ENCODE measurements at regions not wholly inside any gene's neighbourhood (a gene's known extent, or its start where the extent isn't known, plus 50 kb on each side); places are given as distances from the start of the nearest gene placed in this dataset.

- H3K4me1 Mint-ChIP-seq (ENCODE audit: low read depth) = peaks cover 8% of the 10 kb centered on the region
- no peaks in the 10 kb centered on the region for H3K9me3 Mint-ChIP-seq (ENCODE audit: low read depth)
Measured at GRCh38 chr4:121228848-121229247, 64.7 kb upstream of the TNIP3 start.

DNA sequence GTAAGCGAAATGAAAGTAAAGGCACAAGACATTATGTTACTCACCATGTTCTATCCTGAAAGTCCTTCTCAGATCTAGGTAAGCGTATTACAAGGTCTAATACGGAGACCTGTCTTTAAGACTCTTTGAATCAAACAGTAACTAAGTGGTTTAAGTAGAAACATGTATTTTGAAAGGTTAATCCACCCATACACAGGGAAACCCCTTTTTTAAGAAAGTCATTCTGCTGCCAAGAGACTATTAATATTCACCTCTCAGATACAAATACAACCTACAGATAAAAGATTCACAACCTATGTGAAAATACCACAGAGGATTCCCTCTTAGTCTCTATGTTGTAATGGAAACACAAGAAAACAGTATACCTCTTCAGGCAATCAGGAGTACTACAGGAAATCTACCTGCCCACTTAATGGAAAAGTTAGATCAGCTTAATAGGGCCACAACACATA, 63.2 kb upstream of the TNIP3 start:
- Mint-ChIP-seq H3K4me1 (ENCODE audit: low read depth) (peaks cover 5% of the 10 kb centered on the region), H3K27ac (ENCODE audit: unreplicated experiment) (no peak overlapping the region), H3K27me3 (ENCODE audit: low read depth) (peaks cover under 1% of the 10 kb centered on the region), H3K4me3 (ENCODE audit: unreplicated experiment) (no peak overlapping the region), H3K36me3 (ENCODE audit: low read depth) (no peaks in the 10 kb centered on the region), H3K9me3 (ENCODE audit: low read depth) (no peaks in the 10 kb centered on the region)
- TF ChIP-seq, protein P1, sequence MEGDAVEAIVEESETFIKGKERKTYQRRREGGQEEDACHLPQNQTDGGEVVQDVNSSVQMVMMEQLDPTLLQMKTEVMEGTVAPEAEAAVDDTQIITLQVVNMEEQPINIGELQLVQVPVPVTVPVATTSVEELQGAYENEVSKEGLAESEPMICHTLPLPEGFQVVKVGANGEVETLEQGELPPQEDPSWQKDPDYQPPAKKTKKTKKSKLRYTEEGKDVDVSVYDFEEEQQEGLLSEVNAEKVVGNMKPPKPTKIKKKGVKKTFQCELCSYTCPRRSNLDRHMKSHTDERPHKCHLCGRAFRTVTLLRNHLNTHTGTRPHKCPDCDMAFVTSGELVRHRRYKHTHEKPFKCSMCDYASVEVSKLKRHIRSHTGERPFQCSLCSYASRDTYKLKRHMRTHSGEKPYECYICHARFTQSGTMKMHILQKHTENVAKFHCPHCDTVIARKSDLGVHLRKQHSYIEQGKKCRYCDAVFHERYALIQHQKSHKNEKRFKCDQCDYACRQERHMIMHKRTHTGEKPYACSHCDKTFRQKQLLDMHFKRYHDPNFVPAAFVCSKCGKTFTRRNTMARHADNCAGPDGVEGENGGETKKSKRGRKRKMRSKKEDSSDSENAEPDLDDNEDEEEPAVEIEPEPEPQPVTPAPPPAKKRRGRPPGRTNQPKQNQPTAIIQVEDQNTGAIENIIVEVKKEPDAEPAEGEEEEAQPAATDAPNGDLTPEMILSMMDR (IDR thresholded peaks at IDR 0.05) = no peak
- no peak for DNase-seq (ENCODE audit: low spot score)

More at GRCh38 chr4:121228848-121229247, 64.7 kb upstream of the TNIP3 start:
- Mint-ChIP-seq H3K36me3 (ENCODE audit: low read depth) (no peaks in the 10 kb centered on the region), H3K27ac (ENCODE audit: unreplicated experiment) (no peak overlapping the region), H3K4me3 (ENCODE audit: unreplicated experiment) (no peak overlapping the region), H3K27me3 (ENCODE audit: low read depth) (no peaks in the 10 kb centered on the region)
- DNase-seq (ENCODE audit: low spot score) = no peak
- TF ChIP-seq, protein P1 (IDR thresholded peaks at IDR 0.05) = no peak

GRCh38 chr4:121226362-121226761, 62.2 kb upstream of the TNIP3 start:
- no peaks in the 10 kb centered on the region for H3K9me3 Mint-ChIP-seq (ENCODE audit: low read depth)
- no peak overlapping the region for H3K4me3 Mint-ChIP-seq (ENCODE audit: unreplicated experiment)
- no peaks in the 10 kb centered on the region for H3K4me1 Mint-ChIP-seq (ENCODE audit: low read depth)
- H3K36me3 Mint-ChIP-seq (ENCODE audit: low read depth) = no peaks in the 10 kb centered on the region
- no peak overlapping the region for H3K27ac Mint-ChIP-seq (ENCODE audit: unreplicated experiment)
- H3K27me3 Mint-ChIP-seq (ENCODE audit: low read depth) = peaks cover 2% of the 10 kb centered on the region
- no peak for DNase-seq (ENCODE audit: low spot score)
- TF ChIP-seq, protein P1 (IDR thresholded peaks at IDR 0.05) = no peak

DNA sequence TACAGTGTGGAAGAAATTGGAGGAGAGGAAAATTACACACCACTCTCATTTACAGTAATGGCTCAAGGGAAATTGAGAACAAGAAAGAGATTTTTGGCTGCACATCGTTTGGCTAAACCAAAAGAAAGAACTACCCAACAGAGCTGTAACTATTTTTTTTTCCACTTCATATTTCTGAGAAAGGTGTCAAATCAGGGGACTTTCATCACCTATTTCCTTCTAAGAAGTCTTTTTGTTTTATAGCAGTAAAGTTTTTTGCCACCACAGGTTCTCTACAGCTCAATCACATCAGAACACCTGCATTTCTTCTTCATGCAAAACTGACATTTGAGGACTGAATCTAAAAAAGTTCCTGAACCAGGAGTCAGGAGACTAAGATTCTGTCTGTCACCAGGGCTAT, 57.5 kb upstream of the TNIP3 start:
- Mint-ChIP-seq H3K4me1 (ENCODE audit: low read depth) (peaks cover 5% of the 10 kb centered on the region), H3K27me3 (ENCODE audit: low read depth) (peaks cover 3% of the 10 kb centered on the region), H3K36me3 (ENCODE audit: low read depth) (no peaks in the 10 kb centered on the region), H3K9me3 (ENCODE audit: low read depth) (no peaks in the 10 kb centered on the region), H3K27ac (ENCODE audit: unreplicated experiment) (no peak overlapping the region), H3K4me3 (ENCODE audit: unreplicated experiment) (no peak overlapping the region)
- TF ChIP-seq, protein P1 (IDR thresholded peaks at IDR 0.05) = no peak
- no peak for DNase-seq (ENCODE audit: low spot score)

DNA sequence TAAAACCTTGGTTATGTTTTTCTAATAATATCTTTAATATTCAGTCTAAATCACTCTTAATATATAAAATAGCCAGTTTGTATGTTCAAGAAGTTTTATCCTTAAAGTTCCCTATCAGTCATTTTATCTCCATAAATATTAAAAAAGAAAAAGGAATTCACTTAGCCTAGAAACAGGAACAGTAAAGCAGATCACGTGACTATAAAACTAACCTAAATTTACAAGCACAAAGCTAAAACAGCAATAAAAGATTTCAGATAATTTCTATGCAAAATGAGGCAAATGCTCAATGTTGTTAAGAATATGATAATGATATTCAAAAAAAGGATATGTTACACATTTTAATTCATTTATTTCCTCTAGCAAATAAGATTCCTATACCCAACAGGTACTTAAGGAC, 57.1 kb upstream of the TNIP3 start:
- TF ChIP-seq, protein P1 (IDR thresholded peaks at IDR 0.05) = no peak
- DNase-seq (ENCODE audit: low spot score) = no peak
- H3K27me3 Mint-ChIP-seq (ENCODE audit: low read depth) = peaks cover 3% of the 10 kb centered on the region
- H3K4me1 Mint-ChIP-seq (ENCODE audit: low read depth) = peaks cover 5% of the 10 kb centered on the region
- H3K9me3 Mint-ChIP-seq (ENCODE audit: low read depth) = no peaks in the 10 kb centered on the region
- no peak overlapping the region for H3K27ac Mint-ChIP-seq (ENCODE audit: unreplicated experiment)
- no peak overlapping the region for H3K4me3 Mint-ChIP-seq (ENCODE audit: unreplicated experiment)
- no peaks in the 10 kb centered on the region for H3K36me3 Mint-ChIP-seq (ENCODE audit: low read depth)

Measured in chondrocyte (in vitro differentiated cells).